Prostate gland (tissue), 2 donors: ENCODE measurements at regions not wholly inside any gene's neighbourhood (a gene's known extent, or its start where the extent isn't known, plus 50 kb on each side); places are given as distances from the start of the nearest gene placed in this dataset.
"Not testable (repeated sequence)": the region's sequence is repeated elsewhere in the genome, so short reads cannot be mapped to it uniquely, and the experiment has no call there.

Experiments
- DNase-seq: peaks from one replicate; pipeline ENCODE4 v3.0.0-alpha.2; 2019; ENCODE audit warnings: low spot score
- H3K27ac ChIP-seq, 2 donors: fragments of 200-600 bp; sonication (generic); 2 replicates each; pipeline ENCODE4 v1.5.1; 2017 to 2019
- H3K27me3 ChIP-seq: fragments of 200-600 bp; sonication (generic); replicated peaks from 2 replicates; pipeline ENCODE4 v1.5.1; 2019; ENCODE audit not compliant: insufficient read depth
- H3K36me3 ChIP-seq, 2 donors: fragments of 200-600 bp; sonication (generic); 1 replicate in 1 of 2; 2 replicates in 1 of 2; pipeline versions ENCODE4 v1.5.1 to v1.8.1; 2017 to 2019
- H3K4me1 ChIP-seq: fragments of 200-600 bp; sonication (generic); replicated peaks from 2 replicates; pipeline ENCODE4 v1.5.1; 2019
- H3K4me3 ChIP-seq, 2 donors: fragments of 200-600 bp; sonication (generic); 2 replicates each; pipeline ENCODE4 v1.5.1; 2017 to 2019
- H3K9me3 ChIP-seq: fragments of 200-600 bp; sonication (generic); 2 replicates; pipeline ENCODE4 v1.5.1; 2017
- CTCF ChIP-seq, 4 experiments: fragments of 200-600 bp in 2 of 4; fragments of 450-650 bp in 2 of 4; sonication (generic) in 2 of 4; IDR thresholded peaks; 1 replicate in 3 of 4; 2 replicates in 1 of 4; pipeline ENCODE4 v1.5.1; 2016 to 2019; ENCODE audit warnings: antibody characterized with exemption in 4 of 4, mild to moderate bottlenecking in 2 of 4, moderate library complexity in 2 of 4
- POLR2A ChIP-seq: fragments of 450-650 bp; IDR thresholded peaks from one replicate; pipeline ENCODE4 v1.6.1; 2016; ENCODE audit warnings: antibody characterized with exemption, mild to moderate bottlenecking
- POLR2AphosphoS5 ChIP-seq: sonication (generic); formaldehyde crosslinking; IDR thresholded peaks from one replicate; pipeline ENCODE4 v1.6.1; 2017; ENCODE audit warnings: antibody characterized with exemption
- WGBS: methylation state at CpG from one replicate; pipeline ENCODE4 v1.1.5; 2018; 5-methylcytosine and 5-hydroxymethylcytosine counted together
- intact Hi-C: fragments of 100-400 bp; cut with DNase I; formaldehyde crosslinking; loops from one replicate; pipeline ENCODE4 v1.14.2; 2022
- small RNA-seq, 2 donors: library from RNA; depleted of rRNA; stranded (forward); fragments of <200 nt; gene quantifications; one replicate each; pipeline ENCODE3, GENCODE V24; 2016

GRCh38 chr20:47843886-47844567, 58.7 kb upstream of the SULF2 start:
- no peak overlapping the region for H3K4me3 ChIP-seq
- no peaks in the 10 kb centered on the region for H3K36me3 ChIP-seq
- no peaks in the 10 kb centered on the region for H3K4me1 ChIP-seq
- H3K27me3 ChIP-seq, result no peaks in the 10 kb centered on the region
- no peak overlapping the region for H3K27ac ChIP-seq
- H3K9me3 ChIP-seq, result no peaks in the 10 kb centered on the region
- no peak for DNase-seq
- TF ChIP-seq POLR2AphosphoS5, result no peak
- TF ChIP-seq POLR2A, result no peak
- TF ChIP-seq CTCF (IDR thresholded peaks at IDR 0.05), result no peak
- WGBS, result 76% methylated on average over 2 of the region's 2 CpGs
- intact Hi-C loops, result no loop called here

DNA sequence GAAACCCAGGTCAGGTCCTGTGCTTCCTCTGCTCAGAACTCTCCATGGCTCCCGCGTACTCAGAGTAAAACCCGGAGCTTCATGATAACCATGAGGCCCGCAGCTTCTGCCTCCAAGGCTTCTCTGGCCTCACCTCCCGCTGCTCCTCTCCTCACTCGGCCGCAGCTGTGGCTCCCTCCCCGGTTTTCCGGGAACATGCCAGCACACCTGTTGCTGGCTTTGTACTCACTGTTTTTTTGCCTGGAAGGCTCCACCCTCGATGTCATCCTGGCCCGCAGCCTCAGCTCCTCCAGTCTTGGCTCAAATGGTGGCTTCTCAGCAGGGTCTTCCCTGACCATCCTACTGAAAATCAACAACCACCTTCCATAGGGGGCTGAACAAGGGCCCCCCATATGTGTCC, 57.7 kb upstream of the SULF2 start:
- H3K27ac ChIP-seq, intact Hi-C loops, H3K36me3 ChIP-seq, H3K27me3 ChIP-seq, H3K4me3 ChIP-seq, H3K9me3 ChIP-seq, H3K4me1 ChIP-seq: not testable (repeated sequence)
- WGBS, result 45% methylated on average over 11 of the region's 11 CpGs
- peak; percentile 20 for DNase-seq

GRCh38 chr20:47842004-47842403, 56.7 kb upstream of the SULF2 start:
- WGBS, result 92% methylated on average over 12 of the region's 12 CpGs
- H3K36me3 ChIP-seq, result not testable (repeated sequence)

GRCh38 chr20:47836256-47836817, 51.1 kb upstream of the SULF2 start:
- H3K36me3 ChIP-seq, H3K9me3 ChIP-seq, H3K4me3 ChIP-seq, H3K27ac ChIP-seq, H3K4me1 ChIP-seq, H3K27me3 ChIP-seq, intact Hi-C loops, DNase-seq: not testable (repeated sequence)
- WGBS, result 40% methylated on average over 7 of the region's 11 CpGs

More at GRCh38 chr20:47842004-47842403, 56.7 kb upstream of the SULF2 start:
- intact Hi-C loops, DNase-seq, H3K4me3 ChIP-seq, H3K27me3 ChIP-seq, H3K4me1 ChIP-seq, H3K9me3 ChIP-seq, H3K27ac ChIP-seq: not testable (repeated sequence)

Small RNA genes lying in the stretch of these regions (small RNA-seq; reads per million reads assigned to genes)
- gene RNA5SP486 (0.19 to 1.0 reads per million in 2 donors), gene RNU7-144P (0 reads per million in 2 donors), gene RNU7-92P (0 reads per million in 2 donors)
